HL-60/S4 (cell line): ENCODE measurements at regions not wholly inside any gene's neighbourhood (a gene's known extent, or its start where the extent isn't known, plus 50 kb on each side); places are given as distances from the start of the nearest gene placed in this dataset.

Source experiments
- in situ Hi-C: fragments of 300-500 bp; cut with MboI; formaldehyde crosslinking; loops from 2 replicates; pipeline ENCODE4 v1.14.3; 2022; ENCODE audit warnings: low sequenced_read_pairs

DNA sequence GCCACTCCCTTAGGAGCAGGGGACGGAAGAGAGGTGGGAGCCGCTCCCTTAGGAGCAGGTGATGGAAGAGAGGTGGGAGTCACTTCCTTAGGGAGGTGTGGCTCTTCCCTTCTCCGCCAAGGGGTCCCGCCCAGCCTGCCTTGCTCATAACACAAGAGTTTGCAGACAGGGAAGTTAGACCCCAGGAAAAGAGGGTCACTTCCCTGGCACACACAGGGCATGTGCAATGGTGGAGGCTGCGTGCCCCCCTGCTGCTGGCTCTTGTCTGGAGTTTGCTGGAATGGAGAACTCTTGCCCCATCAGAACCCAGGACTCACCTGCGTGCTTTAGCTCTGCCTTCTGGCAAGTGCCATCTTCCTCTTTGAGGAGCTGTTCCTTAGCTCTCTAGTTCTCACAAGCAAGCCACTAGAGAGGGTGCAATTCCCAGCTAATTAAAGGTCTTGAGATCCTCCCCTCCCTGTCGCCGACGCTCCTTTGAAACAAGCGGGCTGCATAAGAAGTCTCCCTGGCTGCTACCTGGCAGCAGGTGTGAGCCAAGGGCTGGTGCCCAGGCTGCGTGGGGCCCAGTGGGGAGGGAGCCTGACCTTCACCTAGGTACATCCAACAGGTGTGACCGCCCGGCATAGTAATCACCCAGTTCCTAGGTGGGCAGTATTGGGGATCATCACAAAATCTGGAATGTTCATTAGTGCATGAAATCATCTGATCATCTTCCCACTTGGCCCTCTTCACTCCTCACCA, 281.6 kb downstream of the ZNF536 start:
- in situ Hi-C loops: loop anchor here (25.0 kb wide), 1 partner anchor 917 kb away; no protein-coding TSS in a partner anchor

DNA sequence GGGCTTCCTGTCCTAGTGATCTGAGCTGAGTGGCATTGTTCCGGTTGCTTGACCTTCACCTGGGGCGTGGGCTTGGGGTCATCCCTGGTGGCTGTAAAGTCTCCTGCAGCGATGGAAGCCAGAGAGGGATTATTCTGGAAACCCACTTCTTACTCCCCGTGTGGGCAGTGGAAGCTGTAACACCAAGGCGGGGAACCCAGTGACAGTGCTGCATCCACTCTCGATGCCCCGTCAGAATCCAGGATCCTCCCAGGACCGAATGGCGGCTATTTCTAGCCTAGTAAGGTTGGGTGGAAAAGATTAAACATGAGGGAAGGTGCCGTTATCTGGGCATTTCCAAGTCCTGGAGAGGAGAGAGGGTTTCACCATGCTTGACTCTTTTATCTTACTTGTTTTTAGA, 280.6 kb downstream of the ZNF536 start:
- in situ Hi-C loops: loop anchor here (25.0 kb wide), 1 partner anchor 915 kb away; no protein-coding TSS in a partner anchor

GRCh38 chr19:30651691-30652090, 279.5 kb downstream of the ZNF536 start:
- in situ Hi-C loops: loop anchor here (25.0 kb wide), 1 partner anchor 914 kb away; no protein-coding TSS in a partner anchor

DNA sequence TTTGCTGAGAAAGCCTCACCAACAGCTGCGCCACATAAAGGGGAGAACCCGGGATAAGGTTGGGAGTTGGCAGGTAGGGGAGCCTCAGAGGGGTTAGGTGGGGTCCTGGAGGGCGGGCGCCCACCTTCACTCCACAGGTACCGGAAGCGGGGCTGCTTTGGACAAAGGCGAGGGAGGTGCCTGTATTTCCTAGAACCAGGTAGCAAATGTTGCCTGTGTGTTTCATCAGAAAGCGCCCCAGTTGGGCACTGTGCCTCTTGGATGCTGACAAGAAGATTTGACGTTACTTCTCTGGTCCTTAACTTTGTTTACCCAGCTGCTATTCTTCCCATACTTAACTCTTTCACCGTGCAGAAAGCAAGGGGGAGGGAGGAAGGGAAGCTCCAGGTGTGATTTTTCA, 278.9 kb downstream of the ZNF536 start:
- in situ Hi-C loops: loop anchor here (25.0 kb wide), 1 partner anchor 914 kb away; no protein-coding TSS in a partner anchor

GRCh38 chr19:30649934-30650614, 277.9 kb downstream of the ZNF536 start:
- in situ Hi-C loops: loop anchor here (25.0 kb wide), 1 partner anchor 913 kb away; no protein-coding TSS in a partner anchor

- in situ Hi-C loops: no loop called here
These were observed 277.0 kb downstream of the ZNF536 start for GRCh38 chr19:30648866-30649862.

GRCh38 chr19:30647891-30648720, 275.9 kb downstream of the ZNF536 start:
- in situ Hi-C loops: no loop called here

- in situ Hi-C loops: no loop called here
These were observed 274.6 kb downstream of the ZNF536 start for GRCh38 chr19:30646806-30647205.

DNA sequence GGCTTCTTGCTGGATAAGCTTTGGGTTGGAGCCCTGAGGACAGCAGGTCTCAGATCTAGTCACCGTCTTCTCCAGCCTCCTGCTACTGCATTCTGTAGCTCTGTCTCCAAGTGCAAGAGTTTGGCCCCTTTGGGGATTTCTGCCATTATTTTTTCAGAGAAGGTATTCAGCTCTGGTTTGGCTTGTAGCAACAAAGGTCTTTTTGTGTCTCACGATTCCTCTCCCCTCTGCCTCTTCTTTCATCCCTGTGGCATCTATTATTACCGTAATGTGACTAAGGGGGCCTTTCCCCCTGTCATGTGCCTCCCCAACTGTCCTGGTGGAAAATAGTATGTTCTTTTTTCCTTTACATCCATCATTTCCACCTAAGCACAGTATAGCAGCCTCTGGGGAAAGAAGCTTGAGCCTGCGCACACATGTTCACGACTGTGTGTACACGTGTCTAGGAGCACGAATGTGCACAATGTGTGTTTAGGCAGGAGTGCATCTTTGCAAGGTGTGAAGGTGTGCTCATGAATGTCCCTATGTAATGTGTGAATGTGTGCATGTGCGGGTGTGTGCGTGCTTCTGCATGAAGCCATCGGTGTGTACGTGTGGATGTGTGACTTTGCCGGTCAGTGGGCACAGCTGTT, 273.9 kb downstream of the ZNF536 start:
- in situ Hi-C loops: no loop called here

- in situ Hi-C loops: no loop called here
These were observed 268.2 kb downstream of the ZNF536 start for GRCh38 chr19:30640252-30640965.

DNA sequence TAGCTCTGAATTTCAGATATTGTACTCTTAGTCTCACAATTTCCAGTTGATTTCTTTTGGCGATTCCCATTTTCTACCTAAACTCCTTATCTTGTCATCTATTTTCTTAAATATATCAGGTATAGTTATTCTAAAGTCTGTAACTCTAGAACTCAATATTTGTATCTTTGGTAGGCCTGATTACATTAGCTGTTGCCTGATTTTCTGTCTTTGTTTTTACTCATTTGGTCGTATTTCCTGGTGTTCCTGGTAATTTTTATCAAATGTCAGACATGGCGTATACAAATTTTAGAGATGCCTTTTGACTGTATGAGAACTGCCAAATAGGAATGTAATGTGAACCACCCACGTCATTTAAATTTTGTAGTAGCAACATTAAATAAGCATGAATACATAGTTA, 266.7 kb downstream of the ZNF536 start:
- in situ Hi-C loops: no loop called here

GRCh38 chr19:30637926-30638325, 265.7 kb downstream of the ZNF536 start:
- in situ Hi-C loops: no loop called here

DNA sequence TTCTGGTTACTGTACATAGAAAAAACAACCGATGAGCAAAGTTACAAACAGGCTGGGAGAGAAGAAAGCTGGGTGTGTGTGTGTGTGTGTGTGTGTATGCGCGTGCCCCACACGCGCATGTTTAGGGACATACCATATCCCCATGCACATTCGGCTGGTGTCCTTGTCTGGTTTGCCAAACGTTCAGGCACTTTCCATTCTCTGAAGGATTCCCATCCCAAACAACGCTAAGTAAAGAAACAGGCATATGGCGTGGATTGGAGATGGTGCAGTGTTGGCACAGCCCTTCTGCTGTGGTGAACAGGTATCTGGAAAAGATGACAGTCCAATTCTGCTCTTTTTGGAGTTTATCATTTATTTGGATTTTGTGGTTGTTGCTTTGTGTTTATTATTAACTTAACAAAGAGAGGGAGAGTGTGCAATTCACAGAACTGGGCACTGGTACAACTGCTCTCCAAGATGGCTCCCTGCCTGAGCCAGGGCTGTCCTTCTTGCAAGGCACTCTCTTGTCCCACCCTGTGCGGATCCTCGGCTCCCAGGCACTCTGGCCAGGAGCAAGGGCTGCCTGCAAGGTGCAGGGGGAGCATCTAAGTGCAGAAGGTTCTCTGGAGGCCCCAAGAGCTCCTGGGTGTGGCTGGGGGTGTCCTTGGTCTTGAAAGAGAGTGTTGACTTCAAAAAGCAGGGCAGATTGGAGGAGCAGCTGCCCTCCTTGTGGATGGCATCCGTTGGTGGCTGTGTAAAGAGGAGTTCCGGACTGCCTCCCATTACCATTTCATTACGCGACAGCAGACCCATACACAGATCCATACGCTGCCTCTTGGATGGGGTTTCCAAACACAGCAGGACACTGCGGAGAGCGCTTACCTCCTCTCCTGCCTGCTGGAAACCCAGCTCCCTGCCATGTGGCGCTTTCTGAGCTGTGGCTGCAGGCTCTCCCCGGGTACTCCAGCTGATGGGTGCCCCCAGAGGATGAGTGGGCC, 263.1 kb downstream of the ZNF536 start:
- in situ Hi-C loops: no loop called here

GRCh38 chr19:30634131-30634830, 262.1 kb downstream of the ZNF536 start:
- in situ Hi-C loops: no loop called here

DNA sequence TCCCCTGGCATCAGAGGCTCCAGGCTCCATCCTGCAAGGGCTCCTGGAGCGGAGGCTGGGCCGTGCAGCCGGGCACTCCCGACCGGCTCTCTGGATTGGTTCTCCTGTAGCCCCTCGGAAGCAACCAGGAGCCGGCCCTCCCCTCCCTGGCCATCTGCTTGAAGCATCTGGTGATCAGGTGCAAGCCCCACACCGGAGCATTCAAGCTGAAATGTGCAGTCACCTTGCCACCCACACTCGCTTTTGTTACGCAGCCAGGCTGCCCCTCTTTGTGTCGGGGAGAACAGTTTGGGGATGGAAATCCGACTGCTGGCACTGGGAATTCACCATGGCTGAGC, 258.8 kb downstream of the ZNF536 start:
- in situ Hi-C loops: no loop called here

GRCh38 chr19:30630289-30631032, 258.3 kb downstream of the ZNF536 start:
- in situ Hi-C loops: no loop called here

- in situ Hi-C loops: no loop called here
These were observed 256.9 kb downstream of the ZNF536 start for GRCh38 chr19:30629086-30629485.
